Smooth muscle cell (in vitro differentiated cells): ENCODE measurements at regions not wholly inside any gene's neighbourhood (a gene's known extent, or its start where the extent isn't known, plus 50 kb on each side); places are given as distances from the start of the nearest gene placed in this dataset.

Experiments used
- DNase-seq: peaks from one replicate; lab custom pipeline; 2025; ENCODE audit not compliant: unreplicated experiment; lab: John Stamatoyannopoulos, UW
- H2AFZ ChIP-seq: fragments of 200-600 bp; sonication (generic); 2 replicates; pipeline ENCODE4 v1.6.0; 2016; ENCODE audit warnings: antibody characterized with exemption, low read depth, mild to moderate bottlenecking
- H3F3A ChIP-seq: fragments of 200-600 bp; sonication (generic); 2 replicates; pipeline ENCODE4 v1.6.0; 2017; ENCODE audit warnings: antibody characterized with exemption, low read depth
- H3K27ac ChIP-seq: fragments of 200-600 bp; sonication (generic); 2 replicates; pipeline ENCODE4 v1.5.1; 2016; ENCODE audit warnings: low read depth, mild to moderate bottlenecking
- H3K27me3 ChIP-seq: fragments of 200-600 bp; sonication (generic); 2 replicates; pipeline ENCODE4 v1.6.1; 2016; ENCODE audit warnings: low read depth, mild to moderate bottlenecking
- H3K36me3 ChIP-seq: fragments of 200-600 bp; sonication (generic); 2 replicates; pipeline ENCODE4 v1.5.1; 2016; ENCODE audit warnings: low read depth
- H3K4me1 ChIP-seq: fragments of 200-600 bp; sonication (generic); 2 replicates; pipeline ENCODE4 v1.5.1; 2016; ENCODE audit warnings: low read depth
- H3K4me2 ChIP-seq: fragments of 200-600 bp; sonication (generic); 2 replicates; pipeline ENCODE4 v1.6.0; 2016; ENCODE audit warnings: mild to moderate bottlenecking
- H3K4me3 ChIP-seq: fragments of 200-600 bp; sonication (generic); 2 replicates; pipeline ENCODE4 v1.5.1; 2016; ENCODE audit warnings: mild to moderate bottlenecking
- H3K79me2 ChIP-seq: fragments of 200-600 bp; sonication (generic); 2 replicates; pipeline ENCODE4 v1.6.0; 2016; ENCODE audit warnings: low read depth, mild to moderate bottlenecking
- H3K9ac ChIP-seq: fragments of 200-600 bp; sonication (generic); 2 replicates; pipeline ENCODE4 v1.6.0; 2016; ENCODE audit warnings: low read depth
- H3K9me3 ChIP-seq: fragments of 200-600 bp; sonication (generic); replicated peaks from 2 replicates; pipeline ENCODE4 v1.5.1; 2016; ENCODE audit warnings: low read depth
- H4K20me1 ChIP-seq: fragments of 200-600 bp; sonication (generic); 2 replicates; pipeline ENCODE4 v1.6.0; 2016; ENCODE audit warnings: low read depth
- WGBS: methylation state at CpG from one replicate; pipeline ENCODE4 v1.1.7; 2016; ENCODE audit warnings: low lambda C conversion rate; 5-methylcytosine and 5-hydroxymethylcytosine counted together
- TF ChIP-seq, protein P1 (sequence below): fragments of 200-600 bp; sonication (generic); IDR thresholded peaks from 2 replicates; pipeline ENCODE4 v1.5.1; 2017; ENCODE audit warnings: borderline replicate concordance, mild to moderate bottlenecking, antibody characterized with exemption; ENCODE audit not compliant: insufficient read depth, poor library complexity, severe bottlenecking

GRCh38 chr5:23626961-23627360, 119.6 kb downstream of the PRDM9 start:
- Histone ChIP-seq H3K36me3 (no peaks in the 10 kb centered on the region), H3K4me1 (no peaks in the 10 kb centered on the region), H2AFZ (no peak overlapping the region), H3F3A (no peaks in the 10 kb centered on the region), H4K20me1 (no peaks in the 10 kb centered on the region), H3K79me2 (no peaks in the 10 kb centered on the region), H3K4me3 (no peak overlapping the region), H3K27me3 (no peaks in the 10 kb centered on the region), H3K9ac (no peak overlapping the region), H3K4me2 (no peak overlapping the region), H3K27ac (no peak overlapping the region), H3K9me3 (no peaks in the 10 kb centered on the region)
- TF ChIP-seq, protein P1, sequence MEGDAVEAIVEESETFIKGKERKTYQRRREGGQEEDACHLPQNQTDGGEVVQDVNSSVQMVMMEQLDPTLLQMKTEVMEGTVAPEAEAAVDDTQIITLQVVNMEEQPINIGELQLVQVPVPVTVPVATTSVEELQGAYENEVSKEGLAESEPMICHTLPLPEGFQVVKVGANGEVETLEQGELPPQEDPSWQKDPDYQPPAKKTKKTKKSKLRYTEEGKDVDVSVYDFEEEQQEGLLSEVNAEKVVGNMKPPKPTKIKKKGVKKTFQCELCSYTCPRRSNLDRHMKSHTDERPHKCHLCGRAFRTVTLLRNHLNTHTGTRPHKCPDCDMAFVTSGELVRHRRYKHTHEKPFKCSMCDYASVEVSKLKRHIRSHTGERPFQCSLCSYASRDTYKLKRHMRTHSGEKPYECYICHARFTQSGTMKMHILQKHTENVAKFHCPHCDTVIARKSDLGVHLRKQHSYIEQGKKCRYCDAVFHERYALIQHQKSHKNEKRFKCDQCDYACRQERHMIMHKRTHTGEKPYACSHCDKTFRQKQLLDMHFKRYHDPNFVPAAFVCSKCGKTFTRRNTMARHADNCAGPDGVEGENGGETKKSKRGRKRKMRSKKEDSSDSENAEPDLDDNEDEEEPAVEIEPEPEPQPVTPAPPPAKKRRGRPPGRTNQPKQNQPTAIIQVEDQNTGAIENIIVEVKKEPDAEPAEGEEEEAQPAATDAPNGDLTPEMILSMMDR = no peak
- no peak for DNase-seq
- 86% methylated on average over 4 of the region's 4 CpGs for WGBS

DNA sequence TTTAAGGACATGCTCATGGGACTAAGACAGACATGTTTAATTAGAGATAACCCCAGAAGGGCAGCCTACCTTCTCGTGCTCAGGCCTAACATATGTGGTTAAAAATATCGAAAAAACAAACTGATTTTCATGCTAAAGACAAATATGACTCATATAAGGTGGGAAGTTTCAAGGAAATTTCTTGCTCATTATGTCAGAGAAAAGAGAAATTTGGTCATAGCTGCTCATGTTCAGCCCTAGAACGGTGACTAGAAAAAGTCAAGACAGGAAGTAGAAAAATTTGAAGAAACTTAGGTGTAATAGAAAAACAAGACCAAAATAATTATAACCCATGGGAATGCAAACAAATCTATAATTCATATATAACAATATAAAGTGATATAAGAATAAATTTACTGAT, 120.6 kb downstream of the PRDM9 start:
- Histone ChIP-seq H4K20me1 (no peaks in the 10 kb centered on the region), H3K36me3 (no peaks in the 10 kb centered on the region), H3K79me2 (no peaks in the 10 kb centered on the region), H3K4me1 (no peaks in the 10 kb centered on the region), H3F3A (no peaks in the 10 kb centered on the region), H2AFZ (no peak overlapping the region), H3K4me2 (no peak overlapping the region), H3K27ac (no peak overlapping the region), H3K27me3 (no peaks in the 10 kb centered on the region), H3K4me3 (no peak overlapping the region), H3K9ac (no peak overlapping the region), H3K9me3 (no peaks in the 10 kb centered on the region)
- no peak for DNase-seq
- WGBS = 72% methylated on average over 3 of the region's 3 CpGs
- TF ChIP-seq, protein P1 = no peak

DNA sequence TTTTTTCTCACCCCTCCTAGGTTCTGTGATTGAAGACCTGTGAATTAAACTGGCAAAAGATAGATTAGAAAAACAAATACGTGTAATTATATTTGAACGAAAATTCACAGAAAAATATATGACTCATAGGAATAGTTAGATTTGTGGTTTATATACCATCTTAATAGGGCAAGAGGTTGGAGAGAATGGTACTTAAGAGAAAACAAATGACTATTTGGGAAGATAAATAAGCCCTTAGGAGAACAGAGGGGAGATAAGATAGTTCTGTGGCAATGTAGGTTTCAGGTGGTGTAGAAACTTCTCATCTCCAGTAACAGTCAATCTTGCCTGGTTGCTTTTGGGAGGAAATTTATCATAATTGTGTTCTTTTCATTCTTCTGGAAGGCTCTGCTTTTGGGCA, 122.0 kb downstream of the PRDM9 start:
- H3K79me2 ChIP-seq = no peaks in the 10 kb centered on the region
- H3K27me3 ChIP-seq = no peaks in the 10 kb centered on the region
- H4K20me1 ChIP-seq = no peaks in the 10 kb centered on the region
- TF ChIP-seq, protein P1 = no peak
- H2AFZ ChIP-seq = no peak overlapping the region
- no peak overlapping the region for H3K27ac ChIP-seq
- no peak overlapping the region for H3K4me2 ChIP-seq
- H3K4me1 ChIP-seq = no peaks in the 10 kb centered on the region
- no peaks in the 10 kb centered on the region for H3F3A ChIP-seq
- H3K36me3 ChIP-seq = no peaks in the 10 kb centered on the region
- H3K9ac ChIP-seq = no peak overlapping the region
- no peak for DNase-seq
- no peak overlapping the region for H3K4me3 ChIP-seq
- WGBS = 84% methylated on average over 2 of the region's 2 CpGs
- H3K9me3 ChIP-seq = no peaks in the 10 kb centered on the region

- Histone ChIP-seq H3K36me3 (no peaks in the 10 kb centered on the region), H3K79me2 (no peaks in the 10 kb centered on the region), H3F3A (no peaks in the 10 kb centered on the region), H3K9ac (no peak overlapping the region), H3K4me1 (no peaks in the 10 kb centered on the region), H3K4me3 (no peak overlapping the region), H3K9me3 (no peaks in the 10 kb centered on the region), H3K27me3 (no peaks in the 10 kb centered on the region), H3K4me2 (no peak overlapping the region), H3K27ac (no peak overlapping the region), H2AFZ (no peak overlapping the region), H4K20me1 (no peaks in the 10 kb centered on the region)
- DNase-seq = no peak
- TF ChIP-seq, protein P1 = no peak
- WGBS = 77% methylated on average over 2 of the region's 2 CpGs
Measured at GRCh38 chr5:23631302-23632045, 124.1 kb downstream of the PRDM9 start.
